SK-N-SH (cell line): ENCODE measurements at regions not wholly inside any gene's neighbourhood (a gene's known extent, or its start where the extent isn't known, plus 50 kb on each side); places are given as distances from the start of the nearest gene placed in this dataset.

Source experiments
- CTCF ChIA-PET: fragments of 300-600, 350-600 bp; formaldehyde crosslinking; extraction: SDS; loops from one replicate; lab custom pipeline; 2021; lab: Yijun Ruan, JAX
- POLR2A ChIA-PET: fragments of 350-600 bp; sonication (Branson Sonifier 250); formaldehyde crosslinking; extraction: SDS; loops from one replicate; lab custom pipeline; 2020; ENCODE audit warnings: antibody characterized with exemption, inconsistent platforms; lab: Yijun Ruan, JAX
- DNase-seq: peaks from one replicate; pipeline ENCODE4 v3.0.0; 2012
- H2AFZ ChIP-seq: fragments of 200-600 bp; sonication (generic); 2 replicates; pipeline ENCODE4 v1.8.1; 2016; ENCODE audit warnings: antibody characterized with exemption, mild to moderate bottlenecking, low read depth
- H3F3A ChIP-seq: fragments of 200-600 bp; sonication (generic); replicated peaks from 2 replicates; pipeline ENCODE3; 2016; ENCODE audit warnings: antibody characterized with exemption, mild to moderate bottlenecking; ENCODE audit not compliant: insufficient read depth
- H3K27ac ChIP-seq, 2 experiments: fragments of 200-500 bp in 1 of 2; fragments of 200-600 bp in 1 of 2; sonication (Bioruptor generic) in 1 of 2; sonication (generic), shearing (Covaris generic) in 1 of 2; 2 replicates each; pipeline versions ENCODE4 v1.5.1 to v1.6.1; 2014 to 2016; ENCODE audit warnings: low read depth in 2 of 2, inconsistent platforms in 1 of 2, low read length in 1 of 2, mild to moderate bottlenecking in 1 of 2, mixed read lengths in 1 of 2
- H3K27me3 ChIP-seq: fragments of 200-600 bp; sonication (generic), shearing (Covaris generic); 2 replicates; pipeline ENCODE4 v1.6.1; 2016; ENCODE audit warnings: mixed run types; ENCODE audit not compliant: insufficient read depth
- H3K36me3 ChIP-seq, 2 experiments: fragments of 200-500 bp in 1 of 2; fragments of 200-600 bp in 1 of 2; sonication (Bioruptor generic) in 1 of 2; sonication (generic) in 1 of 2; replicated peaks in 1 of 2; 2 replicates each; pipeline versions ENCODE3 to v1.5.1; 2014 to 2016; ENCODE audit warnings: low read length in 1 of 2, mild to moderate bottlenecking in 1 of 2; ENCODE audit not compliant: insufficient read depth in 2 of 2, control insufficient read depth in 1 of 2
- H3K4me1 ChIP-seq, 2 experiments: fragments of 200-500 bp in 1 of 2; fragments of 200-600 bp in 1 of 2; sonication (Bioruptor generic) in 1 of 2; sonication (generic), shearing (Covaris generic) in 1 of 2; 2 replicates each; pipeline versions ENCODE4 v1.5.1 to v1.6.1; 2014 to 2016; ENCODE audit warnings: low read depth in 1 of 2, low read length in 1 of 2, mixed run types in 1 of 2; ENCODE audit not compliant: insufficient read depth in 2 of 2, control insufficient read depth in 1 of 2
- H3K4me2 ChIP-seq: fragments of 200-600 bp; sonication (generic), shearing (Covaris generic); 2 replicates; pipeline ENCODE4 v1.6.1; 2017; ENCODE audit warnings: mixed run types
- H3K4me3 ChIP-seq, 2 experiments: fragments of 200-500 bp in 1 of 2; fragments of 200-600 bp in 1 of 2; sonication (Bioruptor generic) in 1 of 2; sonication (generic), shearing (Covaris generic) in 1 of 2; 2 replicates each; pipeline versions ENCODE4 v1.5.1 to v1.8.1; 2014 to 2016; ENCODE audit warnings: low read depth in 2 of 2, inconsistent platforms in 1 of 2, low read length in 1 of 2, mild to moderate bottlenecking in 1 of 2, mixed read lengths in 1 of 2, moderate library complexity in 1 of 2
- H3K79me2 ChIP-seq: fragments of 200-600 bp; sonication (generic); 2 replicates; pipeline ENCODE4 v1.8.1; 2017; ENCODE audit warnings: mild to moderate bottlenecking; ENCODE audit not compliant: insufficient read depth
- H3K9ac ChIP-seq: fragments of 200-600 bp; sonication (generic); 2 replicates; pipeline ENCODE4 v1.6.1; 2017; ENCODE audit warnings: mixed run types
- H3K9me2 ChIP-seq: fragments of 200-600 bp; sonication (generic); 2 replicates; pipeline ENCODE4 v1.6.1; 2017; ENCODE audit warnings: mixed run types
- H3K9me3 ChIP-seq: fragments of 200-600 bp; sonication (generic); 2 replicates; pipeline ENCODE4 v1.6.1; 2017; ENCODE audit warnings: mixed run types, mild to moderate bottlenecking, moderate library complexity
- H4K20me1 ChIP-seq: fragments of 200-600 bp; sonication (generic); 2 replicates; pipeline ENCODE4 v1.6.1; 2017; ENCODE audit warnings: mild to moderate bottlenecking, mixed run types; ENCODE audit not compliant: insufficient read depth
- CHD2 ChIP-seq: fragments of 150-350 bp; IDR thresholded peaks from 2 replicates; pipeline ENCODE4 v1.6.1; 2018; ENCODE audit warnings: low read length; ENCODE audit not compliant: partially characterized antibody
- ELF1 ChIP-seq: IDR thresholded peaks from 2 replicates; pipeline ENCODE4 v1.4.0; 2012
- EP300 ChIP-seq, 2 experiments: IDR thresholded peaks; 2 replicates each; pipeline versions ENCODE4 v1.4.0 to v1.6.1; 2012; ENCODE audit warnings: borderline replicate concordance in 1 of 2, low read depth in 1 of 2, low read length in 1 of 2
- GATA2 ChIP-seq: sonication (generic); formaldehyde crosslinking; IDR thresholded peaks from 2 replicates; pipeline ENCODE4 v1.5.0; 2020; ENCODE audit warnings: mild to moderate bottlenecking, missing genetic modification reagents
- MEF2A ChIP-seq: IDR thresholded peaks from 2 replicates; pipeline ENCODE4 v1.4.0; 2012; ENCODE audit warnings: low read depth, borderline replicate concordance
- NFIC ChIP-seq: IDR thresholded peaks from 2 replicates; pipeline ENCODE4 v1.4.0; 2012; ENCODE audit warnings: borderline replicate concordance
- NRF1 ChIP-seq: IDR thresholded peaks from 2 replicates; pipeline ENCODE4 v1.6.1; 2012; ENCODE audit warnings: low read depth, mild to moderate bottlenecking, low read length
- RAD21 ChIP-seq: IDR thresholded peaks from 2 replicates; pipeline ENCODE4 v1.6.1; 2012; ENCODE audit warnings: mild to moderate bottlenecking, low read length
- SMC3 ChIP-seq: IDR thresholded peaks from 2 replicates; pipeline ENCODE4 v1.6.1; 2012; ENCODE audit warnings: low read depth, low read length, improper control_type of control experiment
- TAF1 ChIP-seq: IDR thresholded peaks from 2 replicates; pipeline ENCODE4 v1.6.1; 2012; ENCODE audit warnings: low read depth, mild to moderate bottlenecking, low read length, moderate library complexity, borderline replicate concordance
- TCF12 ChIP-seq: IDR thresholded peaks from 2 replicates; pipeline ENCODE4 v1.4.0; 2012
- YY1 ChIP-seq: IDR thresholded peaks from 2 replicates; pipeline ENCODE4 v1.4.0; 2012; ENCODE audit warnings: low read depth, mild to moderate bottlenecking
- WGBS: methylation state at CpG from one replicate; pipeline ENCODE4 v1.1.6; 2017; ENCODE audit warnings: low lambda C conversion rate; 5-methylcytosine and 5-hydroxymethylcytosine counted together
- TF ChIP-seq, protein P1 (sequence below): fragments of 150-350 bp; IDR thresholded peaks from 2 replicates; pipeline ENCODE4 v1.6.1; 2017; ENCODE audit warnings: antibody characterized with exemption, low read length, low read depth, borderline replicate concordance
- TF ChIP-seq, protein P2 (sequence below): IDR thresholded peaks from 2 replicates; pipeline ENCODE4 v1.4.0; 2012; ENCODE audit warnings: low read depth
- TF ChIP-seq, protein P3 (sequence below): IDR thresholded peaks from 2 replicates; pipeline ENCODE4; 2012

DNA sequence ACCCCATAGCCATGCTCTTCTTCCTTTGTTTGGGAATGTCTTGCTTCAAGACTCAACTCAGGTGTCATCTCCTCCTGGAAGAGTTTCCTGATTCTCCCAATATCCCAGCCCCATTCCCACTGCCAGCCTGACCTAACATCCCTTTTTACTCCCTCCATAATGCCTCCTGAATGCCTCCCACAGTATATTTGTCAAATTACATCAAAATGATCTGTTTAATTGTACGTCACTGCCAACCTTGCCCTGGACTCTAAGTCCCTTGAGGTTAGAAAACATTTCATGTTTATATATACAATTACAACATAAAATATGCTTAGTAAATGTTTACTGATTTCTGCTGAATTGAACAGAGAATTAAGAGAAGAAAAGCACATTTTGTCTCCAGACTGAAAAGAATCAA lies 301.6 kb upstream of the PDE4D start:
- CTCF ChIA-PET, result no interaction called here
- H3K9me3 ChIP-seq, result no peaks in the 10 kb centered on the region
- H4K20me1 ChIP-seq, result no peaks in the 10 kb centered on the region
- no peak overlapping the region for H3K4me2 ChIP-seq
- H3K27ac ChIP-seq, result no peak overlapping the region
- TF ChIP-seq NFIC (no peak), RAD21 (no peak), EP300 (IDR thresholded peaks at IDR 0.05; ENCODE audit: borderline replicate concordance in 1 of 2, low read depth in 1 of 2, low read length in 1 of 2) (no peak), SMC3 (no peak)
- TF ChIP-seq, all 33 proteins: peak for 0
- peaks cover 3% of the 10 kb centered on the region for H3F3A ChIP-seq
- no peaks in the 10 kb centered on the region for H3K79me2 ChIP-seq
- 0 out of 4 replicates have a peak, but pooled peaks cover 0 to 6% of the 10 kb centered on the region in 2 experiments for H3K4me1 ChIP-seq
- no peaks in the 10 kb centered on the region for H3K36me3 ChIP-seq
- no peak for DNase-seq
- no peak overlapping the region for H3K9ac ChIP-seq
- POLR2A ChIA-PET, result no interaction called here
- H3K27me3 ChIP-seq, result no peaks in the 10 kb centered on the region
- no peak overlapping the region for H2AFZ ChIP-seq
- H3K9me2 ChIP-seq, result no peaks in the 10 kb centered on the region
- 92% methylated on average over 1 of the region's 1 CpG for WGBS
- no peak overlapping the region for H3K4me3 ChIP-seq

DNA sequence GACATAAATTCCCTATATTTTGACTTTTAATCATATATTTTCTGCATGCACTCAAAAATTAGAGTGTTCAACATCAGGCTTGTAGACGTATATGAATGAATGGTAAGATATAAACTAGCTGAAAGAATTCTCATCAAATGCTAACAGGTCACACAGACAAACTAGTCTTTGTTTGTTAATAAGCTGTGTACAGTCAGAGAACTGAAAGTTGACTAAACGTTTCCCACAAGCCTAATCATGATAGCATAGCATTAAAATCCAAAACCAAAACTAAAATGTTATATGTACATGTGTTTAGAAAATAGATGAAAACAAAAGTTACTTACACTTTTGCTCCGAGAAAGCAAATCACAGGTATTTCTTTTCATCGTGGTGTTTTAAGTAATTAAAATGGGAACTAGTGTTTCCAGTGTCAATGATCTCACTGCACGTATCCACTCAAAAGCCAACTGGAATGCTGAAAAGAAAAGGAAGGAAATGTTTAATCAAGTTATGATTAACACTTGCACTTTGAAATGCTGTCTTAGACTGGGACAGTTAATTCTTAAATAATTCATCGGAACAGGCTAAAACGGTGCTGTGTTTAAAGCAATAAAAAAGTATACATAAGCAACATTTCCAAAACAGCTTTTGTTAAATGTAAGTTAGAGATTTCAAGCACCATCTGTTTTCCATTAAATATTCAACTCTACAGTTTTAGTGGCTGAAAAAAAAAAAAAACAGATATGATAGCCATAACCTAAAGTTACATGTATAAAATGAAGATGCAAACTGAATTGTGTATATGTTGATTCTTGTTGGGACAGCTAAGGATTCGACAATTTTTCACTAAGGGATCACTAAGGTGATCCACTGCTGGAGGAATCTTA lies 291.9 kb upstream of the PDE4D start:
- Histone ChIP-seq H3K9me2 (no peaks in the 10 kb centered on the region), H3K4me1 (peaks cover 0 to 14% of the 10 kb centered on the region in 2 experiments; a peak in 2 of 4 replicates), H3K27me3 (no peaks in the 10 kb centered on the region), H3K9ac (no peak overlapping the region), H3K9me3 (no peaks in the 10 kb centered on the region), H3K4me3 (no peak overlapping the region), H3K79me2 (no peaks in the 10 kb centered on the region), H3K4me2 (no peak overlapping the region), H2AFZ (no peak overlapping the region), H4K20me1 (no peaks in the 10 kb centered on the region), H3K27ac (no peak overlapping the region), H3K36me3 (no peaks in the 10 kb centered on the region), H3F3A (peaks cover 5% of the 10 kb centered on the region)
- CTCF ChIA-PET, result interaction anchor here (0.9 kb wide), 1 partner anchor 9 kb away, joined by 3 read pairs; no protein-coding TSS in a partner anchor
- no peak for DNase-seq
- POLR2A ChIA-PET, result no interaction called here
- TF ChIP-seq TAF1, result no peak
- TF ChIP-seq TCF12, result peak; percentile 57
- no peak for TF ChIP-seq CHD2
- WGBS, result 74% methylated on average over 8 of the region's 8 CpGs

DNA sequence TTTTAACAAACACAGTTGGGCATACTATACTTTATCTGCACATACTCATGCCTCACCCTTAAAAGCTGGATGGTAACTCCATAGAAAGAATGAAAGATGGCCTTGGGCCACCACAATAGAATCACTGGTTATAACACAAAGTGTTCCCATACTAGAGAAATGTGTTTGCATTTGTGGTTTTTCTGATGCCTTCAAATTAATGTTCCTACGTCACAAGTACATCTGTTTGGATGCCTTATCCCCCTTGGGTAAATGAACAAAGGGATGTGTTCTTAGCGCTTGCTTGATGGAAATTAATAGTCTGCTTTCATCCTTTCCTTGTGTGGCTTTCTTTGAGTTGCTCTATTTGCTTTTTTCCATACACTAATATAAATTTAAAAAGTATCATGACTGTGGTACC lies 291.1 kb upstream of the PDE4D start:
- Histone ChIP-seq H3K9me2 (no peaks in the 10 kb centered on the region), H3K79me2 (no peaks in the 10 kb centered on the region), H3K36me3 (no peaks in the 10 kb centered on the region), H4K20me1 (no peaks in the 10 kb centered on the region), H3K27ac (no peak overlapping the region), H3F3A (peaks cover 5% of the 10 kb centered on the region), H3K9me3 (no peaks in the 10 kb centered on the region), H3K4me3 (no peak overlapping the region), H3K4me1 (peaks cover 0 to 14% of the 10 kb centered on the region in 2 experiments; a peak in 2 of 4 replicates), H3K4me2 (no peak overlapping the region), H3K27me3 (no peaks in the 10 kb centered on the region), H2AFZ (no peak overlapping the region), H3K9ac (no peak overlapping the region)
- ChIA-PET POLR2A (no interaction called here), CTCF (interaction anchor here (0.9 kb wide), 1 partner anchor 8 kb away, joined by 3 read pairs; no protein-coding TSS in a partner anchor)
- no peak for DNase-seq
- WGBS, result 95% methylated on average over 2 of the region's 2 CpGs
- TF ChIP-seq TCF12, result no peak
- no peak for TF ChIP-seq YY1
- TF ChIP-seq SMC3, result no peak
- no peak for TF ChIP-seq GATA2
- no peak for TF ChIP-seq NRF1
- TF ChIP-seq, protein P1, sequence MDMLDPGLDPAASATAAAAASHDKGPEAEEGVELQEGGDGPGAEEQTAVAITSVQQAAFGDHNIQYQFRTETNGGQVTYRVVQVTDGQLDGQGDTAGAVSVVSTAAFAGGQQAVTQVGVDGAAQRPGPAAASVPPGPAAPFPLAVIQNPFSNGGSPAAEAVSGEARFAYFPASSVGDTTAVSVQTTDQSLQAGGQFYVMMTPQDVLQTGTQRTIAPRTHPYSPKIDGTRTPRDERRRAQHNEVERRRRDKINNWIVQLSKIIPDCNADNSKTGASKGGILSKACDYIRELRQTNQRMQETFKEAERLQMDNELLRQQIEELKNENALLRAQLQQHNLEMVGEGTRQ, result no peak
- no peak for TF ChIP-seq RAD21
- no peak for TF ChIP-seq MEF2A
- TF ChIP-seq ELF1, result no peak
- TF ChIP-seq, protein P2, sequence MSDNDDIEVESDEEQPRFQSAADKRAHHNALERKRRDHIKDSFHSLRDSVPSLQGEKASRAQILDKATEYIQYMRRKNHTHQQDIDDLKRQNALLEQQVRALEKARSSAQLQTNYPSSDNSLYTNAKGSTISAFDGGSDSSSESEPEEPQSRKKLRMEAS, result no peak
- TF ChIP-seq, protein P3, sequence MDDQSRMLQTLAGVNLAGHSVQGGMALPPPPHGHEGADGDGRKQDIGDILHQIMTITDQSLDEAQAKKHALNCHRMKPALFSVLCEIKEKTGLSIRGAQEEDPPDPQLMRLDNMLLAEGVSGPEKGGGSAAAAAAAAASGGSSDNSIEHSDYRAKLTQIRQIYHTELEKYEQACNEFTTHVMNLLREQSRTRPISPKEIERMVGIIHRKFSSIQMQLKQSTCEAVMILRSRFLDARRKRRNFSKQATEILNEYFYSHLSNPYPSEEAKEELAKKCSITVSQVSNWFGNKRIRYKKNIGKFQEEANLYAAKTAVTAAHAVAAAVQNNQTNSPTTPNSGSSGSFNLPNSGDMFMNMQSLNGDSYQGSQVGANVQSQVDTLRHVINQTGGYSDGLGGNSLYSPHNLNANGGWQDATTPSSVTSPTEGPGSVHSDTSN, result no peak
